NCI-H748 (cell line): ENCODE measurements at regions not wholly inside any gene's neighbourhood (a gene's known extent, or its start where the extent isn't known, plus 50 kb on each side); places are given as distances from the start of the nearest gene placed in this dataset.

Experiments used
- DNase-seq: peaks from one replicate; lab custom pipeline; 2025; ENCODE audit not compliant: unreplicated experiment; lab: John Stamatoyannopoulos, UW

DNA sequence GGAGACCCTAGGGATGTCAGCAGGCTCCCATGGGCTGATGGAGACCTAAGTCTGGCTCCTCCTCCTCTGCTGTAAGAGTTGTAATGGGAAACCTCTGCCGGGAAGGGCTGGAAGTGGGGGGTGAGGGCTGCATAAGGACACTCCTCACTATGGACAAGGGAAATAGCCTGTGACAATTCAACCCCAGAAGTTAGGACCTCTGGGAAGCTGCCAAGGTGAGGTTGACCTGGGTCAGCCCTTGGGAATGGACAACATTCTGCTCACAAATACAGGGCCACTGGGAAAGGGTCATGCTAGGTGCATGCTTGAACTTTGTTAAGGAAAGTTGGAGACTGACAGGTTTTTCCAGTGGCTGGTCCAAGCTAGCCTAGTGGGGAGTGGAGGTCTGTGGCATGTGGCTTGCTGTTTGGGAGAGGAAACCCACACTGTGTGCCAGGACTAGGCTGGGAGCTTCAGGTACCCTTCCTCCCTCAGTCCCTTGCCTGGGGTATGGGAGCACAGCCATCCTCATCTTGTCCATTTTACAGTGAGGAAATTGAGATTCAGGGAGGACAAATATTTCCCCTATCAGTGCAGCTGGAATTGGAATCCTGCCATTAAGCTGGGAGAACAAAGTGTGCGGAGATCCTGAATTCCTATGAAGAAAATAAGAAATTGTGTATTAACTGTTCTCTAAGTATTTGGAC lies 190.4 kb downstream of the SALL1 start:
- DNase-seq, result no peak

GRCh38 chr16:50957056-50957455 lies 194.0 kb downstream of the SALL1 start:
- no peak for DNase-seq

GRCh38 chr16:50956637-50957036 lies 194.4 kb downstream of the SALL1 start:
- DNase-seq, result no peak

- no peak for DNase-seq
Measured at GRCh38 chr16:50955311-50955710, 195.8 kb downstream of the SALL1 start.

DNA sequence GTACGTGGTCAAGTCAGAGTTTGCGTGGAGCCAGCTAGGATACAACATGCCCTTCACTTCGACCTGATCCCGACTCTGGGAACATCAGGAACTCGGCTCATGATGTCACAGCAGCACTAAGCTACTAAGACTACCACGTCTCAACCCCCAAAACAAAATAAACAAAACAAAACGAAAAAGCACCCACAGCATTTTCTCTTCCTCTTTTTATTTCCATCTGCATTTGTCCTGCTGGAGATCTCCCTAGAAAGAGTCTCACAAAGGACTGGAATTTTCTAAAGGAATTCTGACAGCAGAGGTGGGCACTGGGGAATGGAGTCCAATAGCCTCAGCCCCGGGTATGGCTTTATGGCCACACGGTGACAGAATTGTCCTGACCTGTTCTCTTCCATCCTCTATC lies 196.6 kb downstream of the SALL1 start:
- DNase-seq, result no peak

- DNase-seq, result no peak
Measured at GRCh38 chr16:50953290-50953689, 197.8 kb downstream of the SALL1 start.

GRCh38 chr16:50950955-50951354 lies 200.1 kb downstream of the SALL1 start:
- DNase-seq, result no peak

DNA sequence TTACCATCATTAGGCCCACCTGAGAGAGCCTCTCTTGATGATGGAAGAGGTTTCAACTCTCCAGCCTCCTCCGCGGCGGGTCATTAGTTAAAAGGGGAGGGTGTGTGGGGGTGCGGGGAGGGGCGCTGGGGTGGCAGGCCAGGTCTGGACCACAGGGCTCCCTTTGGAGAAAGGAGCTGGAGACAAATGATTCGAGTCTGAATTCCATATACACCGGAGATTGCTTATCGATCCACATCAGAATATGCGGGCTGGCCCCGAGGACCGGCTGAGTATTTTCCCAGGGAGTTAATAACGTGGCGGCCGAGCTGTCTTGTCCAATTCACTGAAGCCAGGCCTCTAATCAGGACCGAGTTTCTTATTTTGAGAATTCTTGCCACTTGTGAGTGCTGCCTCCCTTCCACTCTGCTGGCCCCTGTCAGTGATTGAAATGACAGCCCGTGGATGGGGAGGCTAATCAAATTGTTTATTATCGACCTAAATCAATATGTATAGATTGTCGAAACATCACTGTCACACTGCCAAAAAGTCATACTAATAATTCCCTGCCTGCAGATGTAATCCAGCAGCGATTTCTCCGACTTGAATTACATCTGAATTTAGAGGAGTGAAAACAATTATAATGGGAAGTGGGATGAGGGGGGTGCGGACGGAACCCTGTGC lies 202.7 kb downstream of the SALL1 start:
- no peak for DNase-seq

GRCh38 chr16:50947826-50948225 lies 203.2 kb downstream of the SALL1 start:
- no peak for DNase-seq

- no peak for DNase-seq
Measured at GRCh38 chr16:50946606-50947005, 204.5 kb downstream of the SALL1 start.

GRCh38 chr16:50946098-50946497 lies 204.2 kb downstream of the CYLD start:
- DNase-seq, result no peak

DNA sequence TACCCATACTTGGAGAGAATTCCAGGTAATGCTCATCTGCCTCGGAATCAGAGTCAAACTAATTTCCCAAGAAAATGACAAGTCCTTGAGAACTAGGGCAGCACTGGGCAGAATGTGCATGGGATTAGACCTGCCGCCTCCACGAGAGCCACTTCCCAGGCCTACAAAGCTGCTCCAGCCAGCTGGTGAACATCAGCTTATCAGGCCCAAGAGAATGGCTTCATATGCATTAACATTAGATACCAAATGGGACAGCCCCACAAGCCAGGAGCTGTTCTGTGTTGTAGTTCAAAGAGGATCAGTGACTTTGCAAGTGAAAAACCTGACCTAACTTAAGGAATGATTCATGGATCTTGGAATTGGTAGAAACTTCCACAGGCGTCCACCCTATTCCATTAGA lies 203.3 kb downstream of the CYLD start:
- DNase-seq, result no peak

DNA sequence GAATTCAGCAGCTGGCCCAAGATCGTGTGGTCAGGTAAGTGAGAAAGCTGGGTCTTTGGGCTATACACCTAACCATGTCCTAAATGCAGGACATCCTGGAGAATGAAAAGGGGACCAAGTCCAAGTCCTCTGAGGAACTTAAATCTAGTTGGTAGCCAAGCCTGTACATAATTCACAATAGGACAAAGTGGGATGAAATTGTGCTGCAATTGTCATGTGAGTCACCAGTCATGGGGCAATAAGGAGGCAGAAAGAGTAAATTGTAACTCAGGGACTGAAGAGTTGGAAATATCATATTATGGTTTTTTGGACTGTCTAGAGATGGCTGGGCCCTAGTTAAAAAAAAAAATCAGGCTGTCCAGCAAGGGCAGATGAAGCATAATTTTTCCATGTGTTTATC lies 202.6 kb downstream of the CYLD start:
- DNase-seq, result no peak

DNA sequence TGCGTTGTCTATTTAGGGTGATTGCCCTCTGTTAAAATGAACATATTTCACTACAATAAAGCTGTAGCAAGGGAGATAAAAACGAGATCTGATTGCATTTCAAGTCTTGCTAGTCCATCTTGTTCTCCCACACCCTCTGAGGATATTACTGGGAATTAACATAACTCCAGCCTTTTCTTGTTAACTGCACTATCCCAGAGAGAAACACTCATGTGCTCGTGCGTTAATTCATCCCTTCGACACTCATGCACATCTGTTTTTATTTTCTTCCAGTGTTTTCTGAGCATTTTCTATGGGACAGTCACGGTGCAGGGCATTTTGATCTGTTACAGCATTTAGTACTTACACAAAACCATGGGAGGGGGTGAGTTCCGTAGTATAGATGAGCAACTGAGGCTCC lies 202.1 kb downstream of the CYLD start:
- DNase-seq, result no peak

DNA sequence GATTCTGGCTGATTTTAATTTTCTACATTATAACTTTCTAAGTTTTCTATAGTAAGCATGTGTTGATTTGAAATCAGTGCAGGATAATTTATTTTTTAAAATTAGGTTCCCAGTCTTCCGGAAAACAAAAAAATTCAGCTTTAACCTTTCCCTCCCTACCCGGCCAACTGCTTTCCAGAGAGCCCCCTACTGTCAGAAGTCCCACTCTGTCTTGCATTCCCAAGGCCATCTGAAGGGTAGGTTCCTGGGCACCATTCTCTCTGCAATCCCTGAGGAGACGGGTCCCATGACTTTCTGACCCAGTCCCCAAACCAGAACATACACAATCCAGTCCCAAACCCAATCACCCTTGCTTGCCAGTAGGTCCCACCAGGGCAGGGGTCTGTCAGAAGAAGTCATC lies 200.3 kb downstream of the CYLD start:
- no peak for DNase-seq

GRCh38 chr16:50941681-50942080 lies 199.8 kb downstream of the CYLD start:
- DNase-seq, result no peak

DNA sequence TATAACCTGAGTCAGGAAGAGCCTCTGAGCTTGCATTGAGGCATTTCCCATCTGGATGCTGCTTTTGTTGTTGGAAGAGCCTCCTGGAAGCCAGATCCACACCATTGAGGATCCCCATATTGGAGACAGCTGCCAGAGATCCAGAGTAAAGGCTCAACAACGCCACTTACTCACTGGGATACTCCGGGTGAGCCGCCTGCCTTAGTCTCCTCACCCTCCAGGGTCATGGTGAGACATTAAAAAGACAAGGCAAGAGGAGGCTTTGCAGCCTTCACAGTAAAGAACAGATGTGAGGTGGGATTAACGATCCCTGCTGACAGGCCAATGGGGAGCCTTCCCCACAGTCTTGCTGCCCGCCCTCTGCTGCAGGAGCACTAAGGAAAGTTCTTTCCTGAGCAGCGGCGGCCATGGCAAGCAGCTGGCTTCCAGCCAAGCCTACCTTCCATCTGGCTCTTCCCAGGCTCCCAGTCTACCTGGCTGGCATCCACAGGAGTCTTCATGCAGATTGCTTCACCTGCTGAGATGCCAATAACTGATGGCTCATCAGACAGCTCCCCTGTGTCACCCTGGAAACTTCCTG lies 198.5 kb downstream of the CYLD start:
- peak; percentile 34 for DNase-seq

DNA sequence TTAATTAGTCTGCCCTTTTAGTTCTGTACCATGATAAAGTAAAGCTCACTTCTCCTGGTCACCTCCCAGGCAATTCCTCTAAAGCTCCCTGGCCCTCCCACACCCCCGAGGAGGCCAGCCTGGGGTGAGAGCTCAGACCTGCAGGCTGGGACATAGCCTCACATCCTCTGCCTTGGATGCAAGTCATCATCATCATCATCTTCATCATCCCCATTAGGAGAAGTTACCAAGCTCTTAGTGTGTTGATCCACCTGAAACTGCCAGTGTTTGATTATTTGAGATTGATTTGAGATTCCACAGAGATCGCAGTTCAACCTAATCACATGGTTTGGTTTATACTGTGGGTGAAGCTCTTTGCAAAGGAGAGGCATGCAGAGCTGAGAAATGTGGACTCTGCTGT lies 197.5 kb downstream of the CYLD start:
- no peak for DNase-seq

- DNase-seq, result no peak
Measured at GRCh38 chr16:50938932-50939331, 197.0 kb downstream of the CYLD start.

DNA sequence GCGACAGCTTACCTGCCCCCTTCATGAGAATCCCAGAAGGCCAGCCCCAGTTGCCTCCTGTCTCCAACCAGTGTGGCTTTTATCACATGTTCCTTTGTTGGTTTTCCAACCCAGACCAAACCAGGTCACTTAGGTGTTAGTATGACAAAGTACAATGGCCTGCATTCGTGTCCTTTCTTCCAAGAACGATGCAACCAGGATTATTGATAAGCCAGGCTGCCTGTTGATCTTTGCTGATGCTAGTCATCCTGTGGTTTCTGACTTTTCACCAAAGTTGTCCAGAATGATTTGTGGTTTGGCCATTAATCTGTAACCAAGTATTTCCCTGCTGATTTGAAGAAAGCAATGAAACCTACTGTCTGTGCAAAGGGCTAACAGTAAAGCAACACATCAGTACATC lies 191.4 kb downstream of the CYLD start:
- DNase-seq, result no peak

GRCh38 chr16:50932348-50932935 lies 190.6 kb downstream of the CYLD start:
- no peak for DNase-seq

DNA sequence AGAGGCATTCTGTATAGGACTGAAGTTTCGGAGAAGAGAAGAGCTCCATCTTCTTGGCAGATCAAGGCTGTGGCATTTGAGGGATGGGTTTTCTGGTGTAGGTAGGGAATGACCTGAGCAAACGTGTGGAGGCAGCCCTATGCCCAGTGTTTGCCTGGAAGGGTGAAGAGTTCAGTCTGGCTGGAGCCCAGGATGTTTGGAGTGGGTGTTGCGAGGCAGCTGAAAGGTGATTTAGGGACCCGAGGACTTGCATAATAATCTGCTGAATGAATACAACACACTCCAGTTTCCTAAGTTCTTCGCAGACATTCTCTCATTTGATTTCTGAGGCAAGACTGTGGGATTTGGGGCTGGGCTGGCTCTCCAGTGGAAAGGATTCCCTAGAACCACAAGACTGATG lies 186.2 kb downstream of the CYLD start:
- DNase-seq, result no peak
